SK-N-SH (cell line): ENCODE measurements at regions not wholly inside any gene's neighbourhood (a gene's known extent, or its start where the extent isn't known, plus 50 kb on each side); places are given as distances from the start of the nearest gene placed in this dataset.

Experiments used
- EP300 ChIP-seq, 2 experiments: IDR thresholded peaks; 2 replicates each; pipeline versions ENCODE4 v1.4.0 to v1.6.1; 2012; ENCODE audit warnings: borderline replicate concordance in 1 of 2, low read depth in 1 of 2, low read length in 1 of 2
- TF ChIP-seq, protein P1 (sequence below): fragments of 200-600 bp; sonication (generic); IDR thresholded peaks from 2 replicates; pipeline ENCODE4 v1.6.1; 2017; ENCODE audit warnings: antibody characterized with exemption, mild to moderate bottlenecking, moderate library complexity

DNA sequence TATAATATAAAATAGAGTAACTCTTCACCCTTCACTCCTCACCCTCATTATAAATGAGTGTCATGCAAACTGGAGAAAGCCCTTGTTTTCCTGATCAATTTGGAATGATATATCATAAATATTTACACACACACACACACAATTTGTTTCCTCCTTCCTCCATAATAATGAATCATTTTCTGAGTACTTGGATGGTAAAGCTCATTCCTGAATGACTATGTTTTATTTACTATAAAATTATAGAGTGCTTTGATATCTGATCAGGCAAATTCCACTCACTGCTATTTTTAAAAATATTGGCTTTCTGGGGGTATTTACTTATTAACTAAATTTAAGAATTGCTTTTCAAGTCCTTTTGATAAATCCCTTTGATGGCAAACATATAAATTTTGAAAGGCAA is 1125.5 kb upstream of the CNTNAP5 start:
- TF ChIP-seq EP300 (IDR thresholded peaks at IDR 0.05; ENCODE audit: borderline replicate concordance in 1 of 2, low read depth in 1 of 2, low read length in 1 of 2): no peak
- TF ChIP-seq, protein P1, sequence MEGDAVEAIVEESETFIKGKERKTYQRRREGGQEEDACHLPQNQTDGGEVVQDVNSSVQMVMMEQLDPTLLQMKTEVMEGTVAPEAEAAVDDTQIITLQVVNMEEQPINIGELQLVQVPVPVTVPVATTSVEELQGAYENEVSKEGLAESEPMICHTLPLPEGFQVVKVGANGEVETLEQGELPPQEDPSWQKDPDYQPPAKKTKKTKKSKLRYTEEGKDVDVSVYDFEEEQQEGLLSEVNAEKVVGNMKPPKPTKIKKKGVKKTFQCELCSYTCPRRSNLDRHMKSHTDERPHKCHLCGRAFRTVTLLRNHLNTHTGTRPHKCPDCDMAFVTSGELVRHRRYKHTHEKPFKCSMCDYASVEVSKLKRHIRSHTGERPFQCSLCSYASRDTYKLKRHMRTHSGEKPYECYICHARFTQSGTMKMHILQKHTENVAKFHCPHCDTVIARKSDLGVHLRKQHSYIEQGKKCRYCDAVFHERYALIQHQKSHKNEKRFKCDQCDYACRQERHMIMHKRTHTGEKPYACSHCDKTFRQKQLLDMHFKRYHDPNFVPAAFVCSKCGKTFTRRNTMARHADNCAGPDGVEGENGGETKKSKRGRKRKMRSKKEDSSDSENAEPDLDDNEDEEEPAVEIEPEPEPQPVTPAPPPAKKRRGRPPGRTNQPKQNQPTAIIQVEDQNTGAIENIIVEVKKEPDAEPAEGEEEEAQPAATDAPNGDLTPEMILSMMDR: no peak
